Putamen (tissue), 1 donor: ENCODE measurements at regions not wholly inside any gene's neighbourhood (a gene's known extent, or its start where the extent isn't known, plus 50 kb on each side); places are given as distances from the start of the nearest gene placed in this dataset.

Source experiments
- DNase-seq: peaks from one replicate; pipeline ENCODE4 v3.0.0-alpha.2; 2016; ENCODE audit warnings: low spot score

GRCh38 chr21:35696644-35697043, 363.7 kb downstream of the SETD4 start:
- no peak for DNase-seq

DNA sequence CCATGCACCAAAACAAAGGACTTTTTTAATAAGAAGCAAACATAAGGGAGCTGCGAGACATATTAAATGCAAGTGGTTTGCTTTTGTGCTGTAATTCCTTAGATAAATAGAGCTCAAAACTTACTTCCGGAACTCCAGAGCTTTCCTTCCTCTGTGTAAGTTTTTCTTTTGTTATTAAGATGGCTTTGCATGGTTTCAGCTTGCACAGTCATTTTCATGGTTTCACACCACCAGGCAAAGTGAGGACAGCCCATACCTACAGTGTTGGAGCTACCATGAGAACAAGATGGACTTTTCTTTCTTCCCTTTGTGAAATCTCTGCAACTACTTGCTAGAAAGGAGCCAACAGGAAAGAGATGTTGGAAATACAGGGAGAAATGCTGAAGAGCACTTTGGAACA, 368.0 kb downstream of the SETD4 start:
- no peak for DNase-seq

- DNase-seq: no peak
Observed at GRCh38 chr21:35690436-35690835, 369.9 kb downstream of the SETD4 start.

DNA sequence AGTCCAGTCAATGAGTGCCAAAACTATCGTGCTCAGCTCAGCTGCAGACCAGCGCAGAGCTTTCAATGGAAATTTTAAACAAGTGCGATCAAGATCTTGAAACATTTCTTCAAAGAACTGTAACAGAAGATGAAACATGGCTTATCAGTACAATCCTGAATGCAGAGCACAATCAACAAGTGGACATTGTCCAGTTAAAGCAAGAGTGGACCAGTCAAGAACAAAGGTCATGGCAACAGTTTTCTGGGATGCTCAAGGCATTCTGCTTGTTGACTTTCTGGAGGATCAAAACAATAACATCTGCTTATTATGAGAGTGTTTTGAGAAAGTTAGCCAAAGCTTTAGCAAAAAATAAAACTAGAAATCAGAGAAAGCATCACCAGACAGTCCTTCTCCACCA, 374.2 kb downstream of the SETD4 start:
- no peak for DNase-seq

GRCh38 chr21:35683664-35684304, 376.5 kb downstream of the SETD4 start:
- no peak for DNase-seq

DNA sequence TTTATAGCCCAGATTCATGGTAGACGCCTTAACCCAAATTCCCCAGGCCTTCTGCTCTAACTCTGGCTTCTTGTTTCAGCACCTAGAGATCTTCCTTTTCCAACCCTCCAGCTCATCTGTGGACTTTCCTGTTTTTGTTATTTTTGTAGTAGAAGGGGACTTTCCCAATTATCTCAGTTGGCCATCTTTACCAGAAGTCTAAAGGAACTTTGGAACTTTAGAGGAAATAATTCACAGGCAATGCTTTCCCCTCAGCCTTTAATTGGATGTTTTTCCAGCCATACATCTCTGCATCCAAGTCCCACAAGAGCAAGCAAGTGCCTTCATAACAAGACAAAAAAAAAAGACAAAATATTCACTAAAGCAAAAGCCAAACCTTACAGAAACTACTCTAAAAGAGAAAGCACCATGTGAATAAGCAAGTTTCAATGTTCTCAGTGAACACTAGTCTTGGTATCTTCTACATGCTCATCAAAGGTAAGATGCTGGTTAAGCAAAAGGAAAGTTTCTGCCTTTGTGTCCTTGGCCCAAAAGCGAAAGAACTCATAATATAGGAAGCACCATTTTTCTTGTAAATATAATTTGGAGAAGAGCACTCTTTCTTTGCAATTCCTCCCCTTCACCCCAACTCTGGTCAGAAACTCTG, 377.3 kb downstream of the SETD4 start:
- no peak for DNase-seq

DNA sequence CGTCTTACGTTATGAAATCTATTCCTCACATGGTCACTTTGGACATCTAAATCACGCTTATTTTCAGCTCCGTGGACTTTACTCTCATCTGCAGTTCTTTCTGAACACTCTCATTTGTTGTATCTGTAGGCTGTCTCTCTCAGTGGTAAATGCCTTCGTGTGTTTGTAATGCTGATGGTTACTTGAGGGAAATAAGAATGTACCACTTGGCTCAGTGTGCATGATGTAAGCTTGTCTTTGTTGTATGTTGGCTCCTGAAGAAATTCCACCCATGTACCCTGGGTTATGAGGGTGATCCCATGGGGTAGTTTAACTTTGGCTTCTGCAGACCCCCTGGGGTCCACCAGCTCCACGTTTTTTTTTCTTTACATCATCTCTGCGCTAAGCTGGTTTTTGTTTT, 378.4 kb downstream of the SETD4 start:
- no peak for DNase-seq

DNA sequence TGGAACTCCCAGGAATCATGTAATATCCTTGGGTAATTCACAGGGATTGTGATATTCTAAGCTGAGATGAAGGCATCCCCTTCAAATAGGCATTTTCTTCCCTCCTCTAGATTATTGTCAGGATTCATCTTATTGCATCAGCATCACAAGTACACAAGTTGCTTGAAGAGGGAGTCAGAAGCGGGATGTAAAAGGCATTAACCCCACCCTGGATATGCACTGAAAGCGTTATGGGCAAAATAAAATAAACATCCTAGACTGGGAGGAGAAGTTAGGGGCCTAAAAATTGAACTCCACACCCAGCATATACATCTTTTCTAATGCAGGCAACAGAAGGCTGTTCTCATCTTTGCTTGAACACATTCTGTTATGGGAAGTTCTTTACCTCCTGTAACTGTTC, 381.2 kb downstream of the SETD4 start:
- no peak for DNase-seq

DNA sequence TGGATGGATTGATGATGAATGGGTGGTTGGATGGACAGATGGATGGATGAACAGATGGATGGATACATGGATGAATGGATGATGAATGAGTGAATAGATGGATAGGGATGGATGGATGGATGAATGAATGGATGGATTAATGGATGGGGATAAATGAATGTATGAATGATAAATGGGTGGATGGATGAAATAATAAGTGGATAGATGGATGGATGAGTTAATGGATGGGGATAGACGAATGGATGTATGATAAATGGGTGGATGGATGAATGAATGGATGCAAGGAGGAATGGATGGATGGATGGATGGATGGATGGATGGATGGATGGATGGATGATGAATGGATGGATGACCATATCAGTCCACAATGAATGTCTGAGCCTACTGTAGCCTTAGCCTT, 381.9 kb downstream of the SETD4 start:
- no peak for DNase-seq

DNA sequence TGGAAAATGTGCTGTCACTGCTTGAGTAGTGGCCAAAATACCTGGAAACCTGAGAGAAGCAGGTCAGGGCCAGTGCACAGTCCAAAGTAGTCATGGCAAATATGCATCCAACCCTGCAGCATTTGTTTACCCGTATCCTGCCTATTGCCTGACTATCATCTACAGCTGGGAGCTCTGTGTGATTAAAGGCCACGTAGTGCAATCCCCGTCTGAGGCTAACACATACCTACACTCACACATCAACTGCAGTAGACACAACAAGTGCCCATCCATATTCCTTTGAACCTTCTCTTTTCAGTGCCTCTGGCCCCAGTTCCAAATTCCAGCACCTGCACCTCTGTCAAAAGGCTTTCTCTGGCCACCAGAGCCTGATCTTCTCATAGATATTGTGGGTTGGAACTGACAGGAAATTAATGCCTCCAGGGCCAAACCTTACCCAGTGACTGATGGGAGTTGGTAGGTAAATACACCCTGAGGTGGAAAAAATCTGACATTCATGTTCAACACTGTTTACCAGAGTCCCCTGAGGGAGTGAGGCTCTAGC, 383.0 kb downstream of the SETD4 start:
- no peak for DNase-seq

DNA sequence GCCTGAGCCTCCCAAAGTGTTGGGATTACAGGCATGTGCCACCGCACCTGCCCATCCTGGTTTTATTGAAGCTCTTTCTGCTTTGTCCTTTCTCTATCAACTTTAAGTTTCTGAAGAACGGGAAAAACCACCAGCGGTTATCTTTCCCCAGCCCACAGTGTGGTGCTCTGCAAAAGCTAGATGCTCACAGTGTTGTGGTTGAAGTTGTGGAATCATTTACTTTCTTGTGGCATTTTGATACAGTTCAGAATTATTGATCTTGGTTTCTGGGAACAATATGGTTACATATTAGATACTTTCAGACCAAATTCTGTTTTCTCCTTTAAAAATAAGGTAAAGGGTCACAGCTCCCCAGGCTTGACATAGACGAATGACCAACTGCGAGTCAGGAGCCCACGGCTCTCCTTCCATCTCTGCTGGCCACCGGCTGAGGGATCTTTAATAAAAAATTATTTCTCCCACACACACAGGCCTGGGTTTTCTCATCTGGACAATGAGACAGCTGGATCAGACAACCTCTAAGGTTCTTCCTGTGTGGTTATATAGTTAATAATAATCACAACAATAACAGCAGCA, 385.3 kb downstream of the SETD4 start:
- no peak for DNase-seq

- DNase-seq: no peak
Observed at GRCh38 chr21:35674091-35674671, 386.1 kb downstream of the SETD4 start.

DNA sequence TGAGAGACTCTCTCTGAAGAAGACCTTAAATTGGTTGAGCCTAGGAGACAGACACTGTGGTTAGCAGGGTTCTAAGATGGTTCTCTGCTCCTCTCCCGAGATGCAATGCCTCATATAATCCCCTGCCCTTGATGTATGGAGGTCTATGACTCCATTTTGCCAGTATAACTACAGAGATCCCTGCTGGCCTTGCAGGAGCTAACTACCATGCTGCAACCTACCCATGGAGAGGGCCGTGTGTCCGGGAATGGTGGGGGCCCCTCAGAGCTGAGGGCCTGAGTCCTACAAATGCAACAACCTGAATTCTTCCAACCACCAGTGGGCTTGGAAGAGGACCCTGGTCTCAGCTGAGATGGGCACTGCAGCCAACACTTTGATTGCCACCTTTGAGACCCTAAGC, 388.0 kb downstream of the SETD4 start:
- no peak for DNase-seq

DNA sequence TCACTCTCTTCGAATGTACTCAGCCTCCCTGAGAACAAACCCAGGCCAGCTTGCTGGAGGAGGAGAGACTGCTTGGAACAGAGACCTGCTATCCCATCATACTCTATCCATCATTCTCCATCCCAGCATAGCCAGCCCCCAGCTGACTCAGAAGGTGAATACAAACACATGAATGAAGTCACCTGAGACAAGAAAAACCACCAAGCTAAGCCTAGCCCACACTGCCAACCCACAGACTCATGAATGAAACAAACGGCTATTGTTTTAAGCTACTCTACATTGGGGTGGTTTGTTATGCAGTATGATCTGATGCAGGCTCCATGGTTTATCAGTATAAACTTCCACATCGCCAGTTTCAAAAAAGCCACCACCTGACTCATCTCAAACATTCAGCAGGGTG, 395.6 kb downstream of the SETD4 start:
- no peak for DNase-seq

GRCh38 chr21:35663856-35664606, 396.3 kb downstream of the SETD4 start:
- DNase-seq: no peak

DNA sequence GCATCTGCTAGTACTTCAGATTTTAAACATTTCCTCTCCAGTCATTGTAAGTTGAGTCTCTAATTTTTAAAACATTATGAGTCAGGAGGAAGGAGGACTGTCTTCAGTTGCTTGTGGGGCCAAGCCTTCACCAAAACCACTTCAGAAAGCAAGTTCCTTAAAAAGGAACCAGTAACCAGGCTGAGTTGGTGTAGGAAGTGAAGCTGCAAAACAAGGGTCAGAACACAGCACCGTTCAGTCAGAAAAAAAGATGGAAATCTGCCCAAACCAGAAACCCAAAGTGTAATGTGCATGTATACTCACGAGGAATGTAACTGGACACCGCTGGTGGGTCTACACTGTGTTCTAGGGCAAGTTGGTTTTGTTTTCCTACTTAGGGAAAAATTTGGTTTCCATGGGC, 402.1 kb downstream of the SETD4 start:
- peak; percentile 41 for DNase-seq

DNA sequence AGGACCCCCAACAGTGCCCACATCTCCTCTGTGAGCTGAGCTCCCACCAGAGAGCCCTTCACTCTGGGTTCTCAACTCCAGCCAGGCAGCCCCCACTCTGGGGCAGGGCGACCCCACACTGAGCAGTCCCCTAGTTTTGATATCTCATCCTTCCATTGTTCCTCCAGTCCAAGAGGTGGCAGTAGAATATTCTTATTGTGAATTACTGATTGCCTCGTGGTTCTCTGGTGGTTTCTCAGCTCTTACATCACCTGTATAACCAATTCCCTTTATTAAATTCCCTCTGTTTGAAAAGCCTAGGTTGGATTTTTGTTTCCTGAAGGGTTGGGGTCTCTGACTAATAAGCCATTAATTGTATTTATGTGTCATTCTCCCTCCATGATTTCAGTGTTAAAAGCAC, 407.5 kb downstream of the SETD4 start:
- DNase-seq: no peak

GRCh38 chr21:35652196-35652595, 408.1 kb downstream of the SETD4 start:
- DNase-seq: no peak

- no peak for DNase-seq
Observed at GRCh38 chr21:35651196-35651595, 409.1 kb downstream of the SETD4 start.

DNA sequence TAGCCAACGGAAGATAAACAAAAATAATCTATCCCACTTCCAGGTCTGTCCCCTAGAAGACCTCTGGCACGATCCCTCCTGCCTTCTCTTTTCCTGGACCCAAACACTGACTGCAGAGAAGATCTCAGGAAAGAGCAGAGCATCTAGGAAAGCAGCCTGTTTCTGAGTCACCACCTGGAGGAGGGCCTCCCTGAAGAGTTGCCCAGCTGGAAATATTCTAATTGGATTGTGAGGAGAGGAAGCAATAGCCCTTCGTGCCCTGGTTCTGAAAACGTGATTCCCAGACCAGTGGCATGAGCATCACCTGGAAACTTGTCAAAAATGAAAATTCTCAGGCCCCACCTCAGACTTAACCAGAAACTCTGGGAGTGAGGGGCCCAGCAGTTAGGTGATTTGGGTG, 411.1 kb downstream of the SETD4 start:
- DNase-seq: no peak

DNA sequence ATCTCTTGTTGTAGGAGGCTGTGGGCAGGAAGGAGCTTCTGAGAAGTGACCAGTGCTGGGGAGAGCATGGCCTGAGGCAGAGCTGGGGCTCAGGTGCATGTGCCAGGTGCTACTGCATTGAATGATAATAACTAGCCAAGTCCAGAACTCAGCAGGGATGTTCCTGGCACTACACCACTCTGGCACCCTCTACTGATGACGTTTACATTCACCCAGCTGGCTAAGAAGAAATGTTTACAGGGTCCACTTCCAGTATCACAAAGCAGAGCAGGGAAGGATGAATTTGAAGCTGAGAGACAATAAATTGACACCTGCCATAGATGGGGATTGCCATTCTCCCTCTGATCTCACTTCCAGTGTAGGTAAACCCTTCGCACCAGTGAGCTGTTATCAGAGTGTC, 411.8 kb downstream of the SETD4 start:
- DNase-seq: no peak

DNA sequence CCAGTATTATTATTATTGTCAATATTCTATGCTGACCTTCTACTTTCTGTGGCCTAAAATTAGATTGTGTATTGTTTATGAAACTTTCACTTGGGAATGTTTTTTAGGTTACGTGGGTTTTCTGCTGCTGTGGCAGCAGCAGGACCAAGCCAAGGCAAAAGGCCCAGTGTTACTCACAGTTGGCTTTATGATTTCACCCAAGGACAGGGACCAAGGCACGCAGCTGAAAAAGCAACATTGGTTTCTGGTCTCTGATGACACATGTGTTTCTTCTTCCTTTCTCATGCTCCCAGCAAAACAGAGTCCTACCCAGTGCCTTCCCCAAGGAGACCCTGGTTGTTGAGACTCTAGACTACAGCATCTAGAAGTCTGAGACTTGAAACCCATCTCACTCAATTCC, 413.7 kb downstream of the SETD4 start:
- DNase-seq: no peak
